SU-DHL-6 (cell line): ENCODE measurements at regions not wholly inside any gene's neighbourhood (a gene's known extent, or its start where the extent isn't known, plus 50 kb on each side); places are given as distances from the start of the nearest gene placed in this dataset.

Experiments used
- H2AFZ ChIP-seq: fragments of 200-600 bp; sonication (generic); 2 replicates; pipeline ENCODE4 v1.6.1; 2014; ENCODE audit warnings: low read depth, mild to moderate bottlenecking, moderate library complexity, mixed read lengths, antibody characterized with exemption, low read length; ENCODE audit not compliant: severe bottlenecking
- H3F3A ChIP-seq: fragments of 200-600 bp; shearing (Covaris generic); 2 replicates; pipeline ENCODE4 v1.6.0; 2016; ENCODE audit warnings: antibody characterized with exemption, mild to moderate bottlenecking; ENCODE audit not compliant: insufficient read depth
- H3K27ac ChIP-seq: fragments of 200-600 bp; sonication (generic); 2 replicates; pipeline ENCODE4 v1.5.1; 2016; ENCODE audit warnings: low read depth, mild to moderate bottlenecking, low read length, moderate library complexity, mixed read lengths
- H3K27me3 ChIP-seq: fragments of 200-600 bp; sonication (generic), shearing (Covaris generic); 2 replicates; pipeline ENCODE4 v1.6.0; 2014; ENCODE audit warnings: mild to moderate bottlenecking, low read length
- H3K36me3 ChIP-seq: fragments of 200-600 bp; sonication (generic); 2 replicates; pipeline ENCODE4 v1.6.1; 2014; ENCODE audit warnings: mild to moderate bottlenecking, low read length, mixed read lengths
- H3K4me2 ChIP-seq: fragments of 300-600, 200-600 bp; shearing (Covaris generic), sonication (generic); 2 replicates; pipeline ENCODE4 v1.6.0; 2014; ENCODE audit warnings: low read length, low read depth, mild to moderate bottlenecking; ENCODE audit not compliant: poor library complexity, severe bottlenecking
- H3K4me3 ChIP-seq: fragments of 200-600 bp; sonication (generic); 2 replicates; pipeline ENCODE4 v1.5.1; 2014; ENCODE audit warnings: antibody characterized with exemption, low read length, mild to moderate bottlenecking, mixed read lengths; ENCODE audit not compliant: insufficient read depth, poor library complexity, severe bottlenecking
- H3K79me2 ChIP-seq: fragments of 200-600 bp; sonication (generic); 2 replicates; pipeline ENCODE4 v1.6.1; 2014; ENCODE audit warnings: mild to moderate bottlenecking, low read length, moderate library complexity; ENCODE audit not compliant: insufficient read depth
- H3K9ac ChIP-seq: fragments of 200-600 bp; sonication (generic); 2 replicates; pipeline ENCODE4 v1.7.0; 2014; ENCODE audit warnings: mild to moderate bottlenecking, low read length
- H3K9me2 ChIP-seq: fragments of 200-600 bp; sonication (generic); replicated peaks from 2 replicates; pipeline ENCODE4 v1.6.1; 2014; ENCODE audit warnings: low read length; ENCODE audit not compliant: insufficient read depth
- H3K9me3 ChIP-seq: fragments of 200-600 bp; sonication (generic); 2 replicates; pipeline ENCODE4 v1.6.1; 2014; ENCODE audit warnings: low read length, mixed read lengths; ENCODE audit not compliant: insufficient read depth
- H4K20me1 ChIP-seq: fragments of 200-600 bp; sonication (generic); 2 replicates; pipeline ENCODE4 v1.6.1; 2014; ENCODE audit warnings: low read depth, mild to moderate bottlenecking, antibody characterized with exemption, low read length, moderate library complexity, mixed read lengths
- CTCF ChIP-seq: fragments of 200-600 bp; sonication (generic); IDR thresholded peaks from one replicate; pipeline ENCODE4 v1.5.1; 2017; ENCODE audit warnings: antibody characterized with exemption, mild to moderate bottlenecking, low read length, moderate library complexity; ENCODE audit not compliant: insufficient read depth, poor library complexity, severe bottlenecking
- EZH2phosphoT487 ChIP-seq: fragments of 200-600 bp; sonication (generic), shearing (Covaris generic); conservative IDR thresholded peaks from 2 replicates; pipeline ENCODE4 v1.6.1; 2018; ENCODE audit warnings: mild to moderate bottlenecking, antibody characterized with exemption, low read length, moderate library complexity, mixed read lengths

- H3F3A ChIP-seq = no peaks in the 10 kb centered on the region
- no peak overlapping the region for H3K27ac ChIP-seq
- H3K9me2 ChIP-seq = no peaks in the 10 kb centered on the region
- H3K79me2 ChIP-seq = no peaks in the 10 kb centered on the region
- no peak overlapping the region for H3K9ac ChIP-seq
- H3K27me3 ChIP-seq = no peaks in the 10 kb centered on the region
- no peak overlapping the region for H3K4me2 ChIP-seq
- H3K9me3 ChIP-seq = no peaks in the 10 kb centered on the region
- no peaks in the 10 kb centered on the region for H3K36me3 ChIP-seq
- no peaks in the 10 kb centered on the region for H4K20me1 ChIP-seq
- TF ChIP-seq CTCF (no peak), EZH2phosphoT487 (no peak)
- no peak overlapping the region for H3K4me3 ChIP-seq
- peak overlapping the region; percentile 0 for H2AFZ ChIP-seq
These were observed 225.7 kb upstream of the CCDC150 start for GRCh38 chr2:196413821-196414274.

- H3K9me3 ChIP-seq = no peaks in the 10 kb centered on the region
- H3K27me3 ChIP-seq = no peaks in the 10 kb centered on the region
- peak overlapping the region; percentile 68 for H2AFZ ChIP-seq
- no peaks in the 10 kb centered on the region for H3F3A ChIP-seq
- peak overlapping the region; percentile 22 for H3K4me2 ChIP-seq
- no peak overlapping the region for H3K27ac ChIP-seq
- TF ChIP-seq EZH2phosphoT487 = no peak
- no peak for TF ChIP-seq CTCF
- no peaks in the 10 kb centered on the region for H3K9me2 ChIP-seq
- H3K4me3 ChIP-seq = no peak overlapping the region
- H4K20me1 ChIP-seq = no peaks in the 10 kb centered on the region
- H3K36me3 ChIP-seq = no peaks in the 10 kb centered on the region
- H3K9ac ChIP-seq = no peak overlapping the region
- no peaks in the 10 kb centered on the region for H3K79me2 ChIP-seq
These were observed 224.1 kb upstream of the CCDC150 start for GRCh38 chr2:196415384-196415783.

GRCh38 chr2:196420143-196420542 is 219.4 kb upstream of the CCDC150 start:
- H3K27ac ChIP-seq = no peak overlapping the region
- no peaks in the 10 kb centered on the region for H3K36me3 ChIP-seq
- no peaks in the 10 kb centered on the region for H3K9me3 ChIP-seq
- no peaks in the 10 kb centered on the region for H3K9me2 ChIP-seq
- H3K27me3 ChIP-seq = no peaks in the 10 kb centered on the region
- H2AFZ ChIP-seq = no peak overlapping the region
- no peak for TF ChIP-seq EZH2phosphoT487
- TF ChIP-seq CTCF = no peak
- no peak overlapping the region for H3K9ac ChIP-seq
- no peak overlapping the region for H3K4me3 ChIP-seq
- no peaks in the 10 kb centered on the region for H3K79me2 ChIP-seq
- no peak overlapping the region for H3K4me2 ChIP-seq
- no peaks in the 10 kb centered on the region for H4K20me1 ChIP-seq
- H3F3A ChIP-seq = no peaks in the 10 kb centered on the region
